ENCODE measurements at regions not wholly inside any gene's neighbourhood (a gene's known extent, or its start where the extent isn't known, plus 50 kb on each side); places are given as distances from the start of the nearest gene placed in this dataset.

GRCh38 chr6:156423075-156423474 lies 354.1 kb upstream of the ARID1B start:
- DNase-seq (ENCODE audit: low spot score) (no peak), ATAC-seq (no peak)
- Histone ChIP-seq H4K20me1 (replicated peaks; ENCODE audit: insufficient read depth) (no peaks in the 10 kb centered on the region), H2AFZ (no peak overlapping the region), H3K4me3 (no peak overlapping the region), H3K36me3 (ENCODE audit: insufficient read depth) (no peaks in the 10 kb centered on the region), H3K79me2 (replicated peaks; ENCODE audit: insufficient read depth) (no peaks in the 10 kb centered on the region), H3K4me1 (ENCODE audit: insufficient read depth) (no peaks in the 10 kb centered on the region), H3K9me2 (ENCODE audit: insufficient read depth) (peaks cover 12% of the 10 kb centered on the region; the same call in 1 of the 2 replicates), H3K4me2 (no peak overlapping the region), H3K27me3 (ENCODE audit: insufficient read depth) (no peaks in the 10 kb centered on the region), H3K27ac (ENCODE audit: low read depth) (no peak overlapping the region), H3F3A (replicated peaks; ENCODE audit: low read depth) (no peaks in the 10 kb centered on the region)
- peaks cover 12% of the 10 kb centered on the region; the same call in 2 of the 3 replicates for H3K36me3 Mint-ChIP-seq (ENCODE audit: low read depth)
- no peaks in the 10 kb centered on the region for H3K4me1 Mint-ChIP-seq
- peaks cover 31% of the 10 kb centered on the region for H3K9me3 Mint-ChIP-seq
- no peak for TF ChIP-seq EZH2 (IDR thresholded peaks at IDR 0.05; ENCODE audit: low read depth, unreplicated experiment)
- no peak for TF ChIP-seq REST (IDR thresholded peaks at IDR 0.05; ENCODE audit: unreplicated experiment)
- no peak for TF ChIP-seq ZNF114 (CRISPR knock-in tag; IDR thresholded peaks at IDR 0.05)
- no peak for TF ChIP-seq ZNF331 (CRISPR knock-in tag; IDR thresholded peaks at IDR 0.05; ENCODE audit: low read depth)
- no peak for TF ChIP-seq CTCF (conservative IDR thresholded peaks at IDR 0.05; ENCODE audit: low read depth in 2 of 2)
- TF ChIP-seq JUNB (IDR thresholded peaks at IDR 0.05; ENCODE audit: unreplicated experiment) = no peak
- TF ChIP-seq CREB1 (CRISPR knock-in tag; IDR thresholded peaks at IDR 0.05; ENCODE audit: low read depth) = no peak
- no peak for TF ChIP-seq STAT1 (IDR thresholded peaks at IDR 0.05; ENCODE audit: unreplicated experiment)
- H3K27ac Mint-ChIP-seq = no peak overlapping the region
- H3K27me3 Mint-ChIP-seq (ENCODE audit: insufficient read depth, low read depth, poor library complexity) = peaks cover 1% of the 10 kb centered on the region
- no peak overlapping the region for H3K4me3 Mint-ChIP-seq

GRCh38 chr6:156421933-156422332 lies 355.2 kb upstream of the ARID1B start:
- no peaks in the 10 kb centered on the region for H3F3A ChIP-seq (replicated peaks; ENCODE audit: low read depth)
- H3K4me3 ChIP-seq = no peak overlapping the region
- peaks cover 12% of the 10 kb centered on the region; the same call in 1 of the 2 replicates for H3K9me2 ChIP-seq (ENCODE audit: insufficient read depth)
- no peaks in the 10 kb centered on the region for H3K79me2 ChIP-seq (replicated peaks; ENCODE audit: insufficient read depth)
- no peaks in the 10 kb centered on the region for H3K36me3 ChIP-seq (ENCODE audit: insufficient read depth)
- H3K4me1 ChIP-seq (ENCODE audit: insufficient read depth) = no peaks in the 10 kb centered on the region
- Mint-ChIP-seq H3K36me3 (ENCODE audit: low read depth) (peaks cover 12% of the 10 kb centered on the region; the same call in 2 of the 3 replicates), H3K27me3 (ENCODE audit: insufficient read depth, low read depth, poor library complexity) (peaks cover 1% of the 10 kb centered on the region), H3K4me3 (no peak overlapping the region), H3K27ac (no peak overlapping the region), H3K9me3 (peaks cover 31% of the 10 kb centered on the region), H3K4me1 (no peaks in the 10 kb centered on the region)
- DNase-seq (ENCODE audit: low spot score) (no peak), ATAC-seq (no peak)
- no peak overlapping the region for H3K27ac ChIP-seq (ENCODE audit: low read depth)
- no peaks in the 10 kb centered on the region for H3K27me3 ChIP-seq (ENCODE audit: insufficient read depth)
- H3K4me2 ChIP-seq = no peak overlapping the region
- no peak overlapping the region for H2AFZ ChIP-seq
- no peaks in the 10 kb centered on the region for H4K20me1 ChIP-seq (replicated peaks; ENCODE audit: insufficient read depth)
- TF ChIP-seq NANOG (IDR thresholded peaks at IDR 0.05; ENCODE audit: borderline replicate concordance) (no peak), POLR2AphosphoS5 (IDR thresholded peaks at IDR 0.05; ENCODE audit: low read depth) (no peak), EZH2phosphoT487 (IDR thresholded peaks at IDR 0.05; ENCODE audit: unreplicated experiment) (no peak), CTCF (conservative IDR thresholded peaks at IDR 0.05; ENCODE audit: low read depth in 2 of 2) (no peak), STAT1 (IDR thresholded peaks at IDR 0.05; ENCODE audit: unreplicated experiment) (no peak), JUNB (IDR thresholded peaks at IDR 0.05; ENCODE audit: unreplicated experiment) (no peak), ZNF331 (CRISPR knock-in tag; IDR thresholded peaks at IDR 0.05; ENCODE audit: low read depth) (no peak), ETS1 (IDR thresholded peaks at IDR 0.05) (no peak), REST (IDR thresholded peaks at IDR 0.05; ENCODE audit: unreplicated experiment) (no peak), ZNF114 (CRISPR knock-in tag; IDR thresholded peaks at IDR 0.05) (no peak), CREB1 (CRISPR knock-in tag; IDR thresholded peaks at IDR 0.05; ENCODE audit: low read depth) (no peak)

Data from GM23338 (cell line).